CD4-positive, alpha-beta T cell treated with Interleukin-4 for 4 hours (primary cell): ENCODE measurements at regions not wholly inside any gene's neighbourhood (a gene's known extent, or its start where the extent isn't known, plus 50 kb on each side); places are given as distances from the start of the nearest gene placed in this dataset.

Source experiments
- DNase-seq: peaks from one replicate; pipeline ENCODE4 v3.0.0-alpha.2; 2020

DNA sequence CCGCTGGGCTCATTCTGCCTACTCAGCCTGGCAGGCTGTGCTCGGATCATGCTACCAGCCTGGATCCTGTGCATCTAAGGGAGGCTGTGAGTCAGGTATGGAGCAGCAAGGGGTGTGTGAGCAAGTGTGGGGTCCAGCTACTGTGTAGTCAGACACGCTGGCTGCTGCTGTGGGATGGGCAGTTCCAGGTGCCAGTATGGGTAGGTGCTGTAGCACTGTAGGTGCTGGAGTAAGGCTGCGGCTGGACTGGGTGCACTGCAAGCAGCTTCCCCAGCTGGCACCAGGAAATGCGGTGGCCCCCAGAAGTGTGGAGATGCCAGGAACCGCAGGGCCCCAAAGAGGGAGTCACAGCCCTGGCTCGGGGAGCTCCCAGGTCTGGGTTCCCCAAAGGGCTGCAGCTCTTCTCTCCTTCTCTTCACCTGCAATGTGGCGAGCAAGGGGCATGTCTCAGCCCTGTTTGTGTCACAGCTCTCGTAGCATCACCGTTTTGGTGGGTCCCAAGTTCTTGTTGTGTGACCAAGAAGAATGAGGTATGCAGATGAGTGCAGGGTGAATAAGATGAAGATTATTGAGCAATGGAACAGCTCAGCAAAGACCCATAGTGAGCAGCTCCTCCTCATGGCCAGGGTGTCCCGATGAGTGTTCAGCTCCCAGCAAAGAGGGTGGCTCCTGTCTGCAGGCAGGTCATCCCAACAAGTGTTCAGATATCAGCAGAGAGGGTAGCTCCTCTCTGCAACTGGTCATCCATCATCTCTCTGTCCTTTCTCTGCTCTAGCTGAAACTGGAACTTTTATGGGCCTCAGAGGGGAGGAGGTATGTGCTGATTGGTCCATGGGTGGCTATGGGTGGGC, 462.9 kb downstream of the TBC1D22A start:
- no peak for DNase-seq
